Astrocyte of the cerebellum (primary cell): ENCODE measurements at regions not wholly inside any gene's neighbourhood (a gene's known extent, or its start where the extent isn't known, plus 50 kb on each side); places are given as distances from the start of the nearest gene placed in this dataset.

ENCODE experiments used
- DNase-seq: peaks from one replicate; pipeline ENCODE4 v3.0.0-alpha.2; 2011; ENCODE audit warnings: low read depth
- H3K4me3 ChIP-seq: 2 replicates; pipeline ENCODE4 v1.5.1; 2011; ENCODE audit warnings: mild to moderate bottlenecking, low read depth, low read length, moderate library complexity
- in situ Hi-C: cut with HindIII; loops from 2 replicates; pipeline ENCODE4 v1.10.0; 2017; ENCODE audit warnings: low sequenced_read_pairs
- TF ChIP-seq, protein P1 (sequence below): IDR thresholded peaks from 2 replicates; pipeline ENCODE4 v1.5.1; 2012; ENCODE audit warnings: low read length, low read depth, moderate library complexity, mild to moderate bottlenecking; ENCODE audit errors: missing control alignments

GRCh38 chr15:88747631-88748030, 55.6 kb upstream of the ACAN start:
- DNase-seq: no peak
- in situ Hi-C loops: no loop called here
- TF ChIP-seq, protein P1, sequence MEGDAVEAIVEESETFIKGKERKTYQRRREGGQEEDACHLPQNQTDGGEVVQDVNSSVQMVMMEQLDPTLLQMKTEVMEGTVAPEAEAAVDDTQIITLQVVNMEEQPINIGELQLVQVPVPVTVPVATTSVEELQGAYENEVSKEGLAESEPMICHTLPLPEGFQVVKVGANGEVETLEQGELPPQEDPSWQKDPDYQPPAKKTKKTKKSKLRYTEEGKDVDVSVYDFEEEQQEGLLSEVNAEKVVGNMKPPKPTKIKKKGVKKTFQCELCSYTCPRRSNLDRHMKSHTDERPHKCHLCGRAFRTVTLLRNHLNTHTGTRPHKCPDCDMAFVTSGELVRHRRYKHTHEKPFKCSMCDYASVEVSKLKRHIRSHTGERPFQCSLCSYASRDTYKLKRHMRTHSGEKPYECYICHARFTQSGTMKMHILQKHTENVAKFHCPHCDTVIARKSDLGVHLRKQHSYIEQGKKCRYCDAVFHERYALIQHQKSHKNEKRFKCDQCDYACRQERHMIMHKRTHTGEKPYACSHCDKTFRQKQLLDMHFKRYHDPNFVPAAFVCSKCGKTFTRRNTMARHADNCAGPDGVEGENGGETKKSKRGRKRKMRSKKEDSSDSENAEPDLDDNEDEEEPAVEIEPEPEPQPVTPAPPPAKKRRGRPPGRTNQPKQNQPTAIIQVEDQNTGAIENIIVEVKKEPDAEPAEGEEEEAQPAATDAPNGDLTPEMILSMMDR: no peak
- no peak overlapping the region for H3K4me3 ChIP-seq

GRCh38 chr15:88748081-88748480, 55.2 kb upstream of the ACAN start:
- no peak for DNase-seq
- TF ChIP-seq, protein P1: no peak
- in situ Hi-C loops: no loop called here

GRCh38 chr15:88748651-88749050, 54.6 kb upstream of the ACAN start:
- no peak overlapping the region for H3K4me3 ChIP-seq
- no peak for DNase-seq
- in situ Hi-C loops: no loop called here
- TF ChIP-seq, protein P1: no peak

More at GRCh38 chr15:88748081-88748480, 55.2 kb upstream of the ACAN start:
- H3K4me3 ChIP-seq: no peak overlapping the region

- TF ChIP-seq, protein P1: no peak
- in situ Hi-C loops: no loop called here
- no peak for DNase-seq
- no peak overlapping the region for H3K4me3 ChIP-seq
Measured at GRCh38 chr15:88749699-88750098, 53.5 kb upstream of the ACAN start.

- in situ Hi-C loops: no loop called here
- TF ChIP-seq, protein P1: no peak
- no peak for DNase-seq
- no peak overlapping the region for H3K4me3 ChIP-seq
Measured at GRCh38 chr15:88752501-88752900, 50.7 kb upstream of the ACAN start.

DNA sequence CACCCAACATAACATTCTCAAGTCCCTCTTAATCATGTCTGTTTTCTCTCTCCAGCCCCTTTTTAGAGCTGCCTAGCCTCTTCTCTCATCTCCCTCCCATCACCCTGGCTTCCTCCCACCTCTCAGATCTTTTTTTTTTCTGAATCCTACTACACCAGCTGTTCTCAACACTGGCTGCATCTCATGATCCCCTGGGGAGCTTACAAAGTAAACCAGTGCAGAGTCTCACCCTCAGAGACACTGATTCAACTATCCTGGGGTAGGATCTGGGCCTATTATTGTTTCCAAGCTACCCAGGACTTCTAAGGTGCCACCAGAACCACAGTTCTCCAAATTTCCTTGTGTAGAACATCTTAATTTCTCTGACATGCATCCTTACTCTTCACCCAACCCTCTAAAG, 50.3 kb upstream of the ACAN start:
- no peak for DNase-seq
- TF ChIP-seq, protein P1: no peak
- H3K4me3 ChIP-seq: no peak overlapping the region
- in situ Hi-C loops: no loop called here
